CD4-positive, alpha-beta memory T cell (primary cell): ENCODE measurements at regions not wholly inside any gene's neighbourhood (a gene's known extent, or its start where the extent isn't known, plus 50 kb on each side); places are given as distances from the start of the nearest gene placed in this dataset.

Experiments
- CTCF ChIA-PET: fragments of 350-600 bp; sonication (Branson Sonifier 250); formaldehyde crosslinking; loops from one replicate; lab custom pipeline; 2021; ENCODE audit warnings: inconsistent platforms; ENCODE audit not compliant: partially characterized antibody; lab: Charles Lee
- POLR2A ChIA-PET: fragments of 350-600 bp; sonication (Branson Sonifier 250); formaldehyde crosslinking; loops from one replicate; lab custom pipeline; 2021; ENCODE audit not compliant: partially characterized antibody; lab: Charles Lee
- DNase-seq, 5 donors: peaks; one replicate each; pipeline versions ENCODE4 v3.0.0 to v3.0.0-alpha.2; 2020 to 2022; ENCODE audit warnings: mixed read lengths in 1 of 5
- H3K27ac ChIP-seq: one replicate; pipeline ENCODE4 v1.7.0; 2013; ENCODE audit warnings: low read depth, low read length
- H3K27me3 ChIP-seq: 2 replicates; pipeline ENCODE4 v1.7.0; 2013; ENCODE audit warnings: mild to moderate bottlenecking, low read length, moderate library complexity; ENCODE audit not compliant: insufficient read depth
- H3K36me3 ChIP-seq: 2 replicates; pipeline ENCODE4 v1.7.0; 2013; ENCODE audit warnings: mild to moderate bottlenecking, low read length, moderate library complexity; ENCODE audit not compliant: insufficient read depth
- H3K4me1 ChIP-seq: 2 replicates; pipeline ENCODE4 v1.7.0; 2013; ENCODE audit warnings: mild to moderate bottlenecking, low read length, moderate library complexity; ENCODE audit not compliant: insufficient read depth
- H3K4me3 ChIP-seq, 2 donors: one replicate each; pipeline ENCODE4 v1.7.0; 2013; ENCODE audit warnings: low read length in 2 of 2, mild to moderate bottlenecking in 1 of 2
- H3K9me3 ChIP-seq, 2 donors: one replicate each; pipeline ENCODE4 v1.7.0; 2013; ENCODE audit warnings: low read length in 2 of 2, control low read depth in 1 of 2; ENCODE audit not compliant: control insufficient read depth in 1 of 2
- H3K27ac Mint-ChIP-seq, 7 donors: one replicate each; pipeline ENCODE4 v1.8.0; 2020 to 2021; ENCODE audit warnings: mixed read lengths in 7 of 7, mild to moderate bottlenecking in 6 of 7, inconsistent platforms in 3 of 7, moderate library complexity in 3 of 7
- H3K27me3 Mint-ChIP-seq, 2 donors: one replicate each; pipeline ENCODE4 v1.8.0; 2020 to 2021; ENCODE audit warnings: mixed read lengths in 2 of 2
- H3K36me3 Mint-ChIP-seq, 2 donors: one replicate each; pipeline ENCODE4 v1.8.0; 2020 to 2021; ENCODE audit warnings: mixed read lengths in 2 of 2, inconsistent platforms in 1 of 2, mild to moderate bottlenecking in 1 of 2
- H3K4me1 Mint-ChIP-seq, 4 donors: one replicate each; pipeline ENCODE4 v1.8.0; 2020 to 2021; ENCODE audit warnings: mixed read lengths in 4 of 4, mild to moderate bottlenecking in 1 of 4
- H3K4me3 Mint-ChIP-seq, 8 donors: one replicate each; pipeline ENCODE4 v1.8.0; 2020 to 2021; ENCODE audit warnings: mixed read lengths in 8 of 8, mild to moderate bottlenecking in 7 of 8, moderate library complexity in 6 of 8, inconsistent platforms in 3 of 8
- H3K9me3 Mint-ChIP-seq, 8 donors: one replicate each; pipeline ENCODE4 v1.8.0; 2020 to 2021; ENCODE audit warnings: mixed read lengths in 8 of 8, mild to moderate bottlenecking in 5 of 8, inconsistent platforms in 3 of 8, moderate library complexity in 1 of 8
- intact Hi-C: fragments of 100-400 bp; cut with micrococcal nuclease; formaldehyde crosslinking; loops from one replicate; pipeline ENCODE4 v1.15.1; 2023

- Histone ChIP-seq H3K27me3 (no peaks in the 10 kb centered on the region), H3K4me3 (no peak overlapping the region), H3K9me3 (no peaks in the 10 kb centered on the region), H3K4me1 (peaks cover 15% of the 10 kb centered on the region), H3K27ac (no peak overlapping the region), H3K36me3 (no peaks in the 10 kb centered on the region)
- no peak for DNase-seq
- Mint-ChIP-seq H3K9me3 (peaks cover 0 to 2% (median 0%) of the 10 kb centered on the region in 8 donors), H3K4me1 (peaks cover 11 to 18% (median 15%) of the 10 kb centered on the region in 4 donors), H3K27ac (no peak overlapping the region), H3K4me3 (no peak overlapping the region), H3K36me3 (no peaks in the 10 kb centered on the region), H3K27me3 (peaks cover 5 to 9% of the 10 kb centered on the region in 2 donors)
- POLR2A ChIA-PET, result no interaction called here
- CTCF ChIA-PET, result interaction anchor here (1.8 kb wide), 1 partner anchor 12 kb away, joined by 3 read pairs; no protein-coding TSS in a partner anchor
- intact Hi-C loops, result no loop called here
These were observed 488.9 kb downstream of the RNF144A start for GRCh38 chr2:7405861-7406715.

GRCh38 chr2:7407001-7407400, 489.8 kb downstream of the RNF144A start:
- H3K36me3 ChIP-seq, result no peaks in the 10 kb centered on the region
- no peak overlapping the region for H3K27ac ChIP-seq
- H3K27me3 ChIP-seq, result no peaks in the 10 kb centered on the region
- DNase-seq, result no peak
- CTCF ChIA-PET, result no interaction called here
- Mint-ChIP-seq H3K4me3 (no peak overlapping the region), H3K4me1 (peaks cover 12 to 18% (median 15%) of the 10 kb centered on the region in 4 donors), H3K9me3 (peaks cover 0 to 2% (median 0%) of the 10 kb centered on the region in 8 donors), H3K27me3 (peaks cover 4 to 9% of the 10 kb centered on the region in 2 donors), H3K27ac (no peak overlapping the region), H3K36me3 (no peaks in the 10 kb centered on the region)
- intact Hi-C loops, result no loop called here
- H3K4me3 ChIP-seq, result no peak overlapping the region
- H3K4me1 ChIP-seq, result peaks cover 15% of the 10 kb centered on the region
- no peaks in the 10 kb centered on the region for H3K9me3 ChIP-seq
- POLR2A ChIA-PET, result no interaction called here

- ChIA-PET CTCF (no interaction called here), POLR2A (no interaction called here)
- Mint-ChIP-seq H3K9me3 (peaks cover 0 to 2% (median 0%) of the 10 kb centered on the region in 8 donors), H3K36me3 (no peaks in the 10 kb centered on the region), H3K4me3 (no peak overlapping the region), H3K27ac (no peak overlapping the region), H3K27me3 (peaks cover 4 to 8% of the 10 kb centered on the region in 2 donors), H3K4me1 (peaks cover 4 to 9% (median 8%) of the 10 kb centered on the region in 4 donors)
- intact Hi-C loops, result no loop called here
- no peak overlapping the region for H3K27ac ChIP-seq
- H3K9me3 ChIP-seq, result no peaks in the 10 kb centered on the region
- no peak for DNase-seq
- H3K4me3 ChIP-seq, result no peak overlapping the region
- H3K36me3 ChIP-seq, result no peaks in the 10 kb centered on the region
- no peaks in the 10 kb centered on the region for H3K27me3 ChIP-seq
- peaks cover 9% of the 10 kb centered on the region for H3K4me1 ChIP-seq
These were observed 490.9 kb downstream of the RNF144A start for GRCh38 chr2:7407906-7408680.

GRCh38 chr2:7411691-7412090, 494.5 kb downstream of the RNF144A start:
- peaks cover 0 to 2% (median 0%) of the 10 kb centered on the region in 4 donors for H3K4me1 Mint-ChIP-seq
- intact Hi-C loops, result no loop called here
- H3K9me3 Mint-ChIP-seq, result peaks cover 0 to 2% (median 0%) of the 10 kb centered on the region in 8 donors
- no peak overlapping the region for H3K4me3 ChIP-seq
- no peaks in the 10 kb centered on the region for H3K9me3 ChIP-seq
- H3K27me3 Mint-ChIP-seq, result peaks cover 2 to 4% of the 10 kb centered on the region in 2 donors
- POLR2A ChIA-PET, result no interaction called here
- H3K27ac Mint-ChIP-seq, result no peak overlapping the region
- no peaks in the 10 kb centered on the region for H3K36me3 ChIP-seq
- CTCF ChIA-PET, result no interaction called here
- H3K36me3 Mint-ChIP-seq, result no peaks in the 10 kb centered on the region
- DNase-seq, result no peak
- no peak overlapping the region for H3K4me3 Mint-ChIP-seq
- H3K4me1 ChIP-seq, result no peaks in the 10 kb centered on the region
- no peaks in the 10 kb centered on the region for H3K27me3 ChIP-seq
- H3K27ac ChIP-seq, result no peak overlapping the region

GRCh38 chr2:7417845-7418742, 500.9 kb downstream of the RNF144A start:
- no peak overlapping the region for H3K4me3 Mint-ChIP-seq
- Histone ChIP-seq H3K4me1 (no peaks in the 10 kb centered on the region), H3K27ac (no peak overlapping the region), H3K4me3 (no peak overlapping the region), H3K36me3 (no peaks in the 10 kb centered on the region), H3K27me3 (no peaks in the 10 kb centered on the region), H3K9me3 (no peaks in the 10 kb centered on the region)
- H3K27ac Mint-ChIP-seq, result peak overlapping the region in 1 of 7 donors; percentile 38
- intact Hi-C loops, result no loop called here
- H3K27me3 Mint-ChIP-seq, result peaks cover 7 to 14% of the 10 kb centered on the region in 2 donors
- no peaks in the 10 kb centered on the region for H3K4me1 Mint-ChIP-seq
- POLR2A ChIA-PET, result interaction anchor here (0.7 kb wide), 1 partner anchor 1264 kb away, joined by 3 read pairs; the partner anchor contains the start of gene ID2
- DNase-seq, result no peak
- H3K36me3 Mint-ChIP-seq, result no peaks in the 10 kb centered on the region
- CTCF ChIA-PET, result no interaction called here
- peaks cover 2 to 6% (median 4%) of the 10 kb centered on the region in 8 donors for H3K9me3 Mint-ChIP-seq

- CTCF ChIA-PET, result no interaction called here
- intact Hi-C loops, result no loop called here
- Histone ChIP-seq H3K4me3 (no peak overlapping the region), H3K27me3 (no peaks in the 10 kb centered on the region), H3K4me1 (no peaks in the 10 kb centered on the region), H3K27ac (no peak overlapping the region), H3K36me3 (no peaks in the 10 kb centered on the region), H3K9me3 (no peaks in the 10 kb centered on the region)
- no peaks in the 10 kb centered on the region for H3K4me1 Mint-ChIP-seq
- H3K27me3 Mint-ChIP-seq, result peaks cover 10 to 14% of the 10 kb centered on the region in 2 donors
- no peak for DNase-seq
- POLR2A ChIA-PET, result no interaction called here
- no peak overlapping the region for H3K27ac Mint-ChIP-seq
- peaks cover 2 to 6% (median 4%) of the 10 kb centered on the region in 8 donors for H3K9me3 Mint-ChIP-seq
- H3K4me3 Mint-ChIP-seq, result no peak overlapping the region
- H3K36me3 Mint-ChIP-seq, result no peaks in the 10 kb centered on the region
These were observed 502.0 kb downstream of the RNF144A start for GRCh38 chr2:7419186-7419585.
